ENCODE measurements at regions not wholly inside any gene's neighbourhood (a gene's known extent, or its start where the extent isn't known, plus 50 kb on each side); places are given as distances from the start of the nearest gene placed in this dataset.

- H3K9me3 ChIP-seq (ENCODE audit: severe bottlenecking): no peaks in the 10 kb centered on the region
- H3K4me3 ChIP-seq (ENCODE audit: low read depth, low read length): no peak overlapping the region
- no peak for DNase-seq
- no peaks in the 10 kb centered on the region for H3K27me3 ChIP-seq (ENCODE audit: insufficient read depth, low read depth, severe bottlenecking)
- H3K36me3 ChIP-seq: no peaks in the 10 kb centered on the region
- no peak for TF ChIP-seq CTCF (IDR thresholded peaks at IDR 0.05; ENCODE audit: low read depth, low read length)
- no peak overlapping the region for H3K27ac ChIP-seq
Observed at GRCh38 chr5:56346044-56346710, 113.0 kb upstream of the ANKRD55 start.

GRCh38 chr5:56345352-56345751 is 112.2 kb upstream of the ANKRD55 start:
- no peaks in the 10 kb centered on the region for H3K9me3 ChIP-seq (ENCODE audit: severe bottlenecking)
- H3K36me3 ChIP-seq: no peaks in the 10 kb centered on the region
- no peak overlapping the region for H3K27ac ChIP-seq
- H3K27me3 ChIP-seq (ENCODE audit: insufficient read depth, low read depth, severe bottlenecking): no peaks in the 10 kb centered on the region
- H3K4me3 ChIP-seq (ENCODE audit: low read depth, low read length): no peak overlapping the region
- DNase-seq: no peak
- TF ChIP-seq CTCF (IDR thresholded peaks at IDR 0.05; ENCODE audit: low read depth, low read length): no peak

GRCh38 chr5:56344594-56344993 is 111.5 kb upstream of the ANKRD55 start:
- no peaks in the 10 kb centered on the region for H3K27me3 ChIP-seq (ENCODE audit: insufficient read depth, low read depth, severe bottlenecking)
- H3K36me3 ChIP-seq: no peaks in the 10 kb centered on the region
- H3K9me3 ChIP-seq (ENCODE audit: severe bottlenecking): no peaks in the 10 kb centered on the region
- H3K4me3 ChIP-seq (ENCODE audit: low read depth, low read length): no peak overlapping the region
- no peak for DNase-seq
- no peak overlapping the region for H3K27ac ChIP-seq
- TF ChIP-seq CTCF (IDR thresholded peaks at IDR 0.05; ENCODE audit: low read depth, low read length): no peak

GRCh38 chr5:56343988-56344387 is 110.9 kb upstream of the ANKRD55 start:
- no peak for TF ChIP-seq CTCF (IDR thresholded peaks at IDR 0.05; ENCODE audit: low read depth, low read length)
- Histone ChIP-seq H3K36me3 (no peaks in the 10 kb centered on the region), H3K27ac (no peak overlapping the region), H3K9me3 (ENCODE audit: severe bottlenecking) (no peaks in the 10 kb centered on the region), H3K4me3 (ENCODE audit: low read depth, low read length) (no peak overlapping the region), H3K27me3 (ENCODE audit: insufficient read depth, low read depth, severe bottlenecking) (no peaks in the 10 kb centered on the region)
- DNase-seq: no peak

- Histone ChIP-seq H3K27ac (no peak overlapping the region), H3K4me3 (ENCODE audit: low read depth, low read length) (no peak overlapping the region), H3K27me3 (ENCODE audit: insufficient read depth, low read depth, severe bottlenecking) (no peaks in the 10 kb centered on the region), H3K36me3 (no peaks in the 10 kb centered on the region), H3K9me3 (ENCODE audit: severe bottlenecking) (peaks cover 3% of the 10 kb centered on the region)
- DNase-seq: no peak
- no peak for TF ChIP-seq CTCF (IDR thresholded peaks at IDR 0.05; ENCODE audit: low read depth, low read length)
Observed at GRCh38 chr5:56342616-56343015, 109.5 kb upstream of the ANKRD55 start.
